Activated CD4-positive, alpha-beta T cell treated with anti-CD3 and anti-CD28 coated beads, Interleukin-2, amount 50 U/mL, for 16 hours (primary cell): ENCODE measurements at regions not wholly inside any gene's neighbourhood (a gene's known extent, or its start where the extent isn't known, plus 50 kb on each side); places are given as distances from the start of the nearest gene placed in this dataset.

Source experiments
- DNase-seq: peaks from one replicate; pipeline ENCODE4 v3.0.0-alpha.2; 2020

GRCh38 chr1:96473791-96474434, 247.7 kb upstream of the PTBP2 start:
- DNase-seq: no peak

DNA sequence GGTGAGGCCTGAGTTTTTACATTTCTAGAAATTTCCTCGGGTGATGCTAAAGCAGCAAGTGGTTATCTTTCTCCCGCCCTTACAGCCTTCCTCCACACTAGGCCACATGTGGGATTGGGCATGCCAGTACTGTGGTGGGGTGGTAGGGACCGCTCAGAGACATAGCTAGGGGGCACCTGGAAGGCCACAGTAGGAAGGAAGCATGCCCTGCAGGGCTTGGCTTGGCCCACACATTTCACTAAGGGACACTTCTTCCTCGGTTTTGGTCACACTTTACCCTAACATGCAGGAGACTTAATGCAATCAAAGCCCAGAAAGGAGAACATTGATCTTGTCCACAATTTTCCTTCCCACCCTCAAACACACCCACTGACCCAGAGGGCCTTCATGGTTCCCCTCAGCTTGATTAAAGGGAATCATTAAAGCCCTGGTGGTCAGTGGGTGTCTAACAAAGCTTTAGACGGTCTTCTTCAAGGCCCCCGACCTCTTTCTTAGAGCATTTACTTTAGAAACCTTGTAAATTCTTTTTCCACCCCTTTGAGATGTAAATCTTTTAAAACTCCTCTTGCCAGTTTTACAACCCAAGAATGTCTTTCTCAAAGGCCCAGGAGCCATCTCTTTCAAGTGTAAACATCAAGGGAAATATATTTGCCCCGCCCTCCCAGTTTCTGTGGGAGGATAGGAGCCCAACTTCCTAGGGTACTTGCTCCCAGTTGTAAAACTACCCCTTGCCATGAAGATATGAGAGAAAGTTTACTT, 246.4 kb upstream of the PTBP2 start:
- no peak for DNase-seq

- no peak for DNase-seq
These were observed 245.7 kb upstream of the PTBP2 start for GRCh38 chr1:96475903-96476302.

DNA sequence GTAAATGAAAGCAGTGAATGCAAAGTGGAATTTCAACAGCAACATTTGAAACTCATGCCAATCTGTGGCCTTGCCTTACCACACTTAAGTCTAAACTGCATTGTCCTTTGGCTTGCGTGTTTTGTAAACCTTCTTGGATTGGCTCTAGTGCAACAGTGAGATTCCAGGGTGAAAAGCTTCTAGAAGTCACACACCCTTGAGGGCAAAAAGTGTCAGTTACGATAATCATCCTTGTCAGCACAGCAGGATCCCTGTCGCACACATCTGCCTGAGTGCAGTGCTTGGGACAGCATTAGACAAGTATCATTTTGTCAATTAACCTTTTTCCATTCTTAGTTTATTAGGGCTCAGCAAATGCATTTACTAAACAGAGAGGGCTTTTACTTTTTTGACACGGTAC, 243.4 kb upstream of the PTBP2 start:
- no peak for DNase-seq

- DNase-seq: no peak
These were observed 240.2 kb upstream of the PTBP2 start for GRCh38 chr1:96481409-96481808.

DNA sequence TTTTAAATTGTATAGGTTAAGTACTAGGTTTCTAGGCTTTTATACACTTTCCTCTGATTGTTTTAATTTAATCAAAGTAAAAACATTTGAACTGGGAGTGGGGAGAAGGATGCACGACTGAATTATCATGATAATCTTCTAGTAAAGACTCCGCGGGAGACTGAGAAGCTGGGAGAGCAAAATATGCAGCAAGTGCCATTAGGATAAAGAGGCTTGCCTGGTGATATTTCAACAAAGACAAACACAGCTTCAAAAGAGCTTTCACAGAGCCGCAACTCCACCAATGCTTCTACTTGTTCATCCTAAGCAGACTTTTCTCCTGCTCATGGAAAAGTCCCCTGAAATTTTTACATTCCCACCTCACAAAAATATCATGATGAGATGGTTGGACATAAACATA, 239.0 kb upstream of the PTBP2 start:
- no peak for DNase-seq

- DNase-seq: no peak
These were observed 234.2 kb upstream of the PTBP2 start for GRCh38 chr1:96487394-96487793.

GRCh38 chr1:96487971-96488370, 233.6 kb upstream of the PTBP2 start:
- no peak for DNase-seq

- no peak for DNase-seq
These were observed 232.8 kb upstream of the PTBP2 start for GRCh38 chr1:96488777-96489176.

GRCh38 chr1:96492236-96492635, 229.3 kb upstream of the PTBP2 start:
- no peak for DNase-seq

- no peak for DNase-seq
These were observed 222.7 kb upstream of the PTBP2 start for GRCh38 chr1:96498744-96499340.

- DNase-seq: no peak
These were observed 213.4 kb upstream of the PTBP2 start for GRCh38 chr1:96508233-96508632.

DNA sequence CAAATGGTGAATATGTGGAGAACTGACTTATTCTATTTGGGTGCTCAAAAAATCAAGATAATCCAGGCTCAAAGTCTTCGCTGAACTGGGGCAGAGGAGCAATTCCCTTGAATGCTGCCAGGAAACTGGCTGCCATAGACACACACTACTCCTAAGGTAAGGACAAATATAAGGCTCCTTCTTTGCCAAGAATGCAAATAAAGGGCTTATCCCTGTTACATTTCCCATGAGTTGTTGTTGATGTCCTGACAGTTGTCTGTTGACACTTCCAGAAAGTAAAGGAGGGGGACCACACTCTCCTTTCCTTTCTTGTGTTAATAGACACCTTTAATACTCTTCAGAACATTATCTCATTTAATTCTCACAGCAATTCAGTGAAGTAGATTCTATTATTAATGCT, 212.2 kb upstream of the PTBP2 start:
- no peak for DNase-seq

- DNase-seq: no peak
These were observed 211.6 kb upstream of the PTBP2 start for GRCh38 chr1:96509951-96510350.

GRCh38 chr1:96510391-96510790, 211.2 kb upstream of the PTBP2 start:
- no peak for DNase-seq

GRCh38 chr1:96510911-96511310, 210.7 kb upstream of the PTBP2 start:
- no peak for DNase-seq

DNA sequence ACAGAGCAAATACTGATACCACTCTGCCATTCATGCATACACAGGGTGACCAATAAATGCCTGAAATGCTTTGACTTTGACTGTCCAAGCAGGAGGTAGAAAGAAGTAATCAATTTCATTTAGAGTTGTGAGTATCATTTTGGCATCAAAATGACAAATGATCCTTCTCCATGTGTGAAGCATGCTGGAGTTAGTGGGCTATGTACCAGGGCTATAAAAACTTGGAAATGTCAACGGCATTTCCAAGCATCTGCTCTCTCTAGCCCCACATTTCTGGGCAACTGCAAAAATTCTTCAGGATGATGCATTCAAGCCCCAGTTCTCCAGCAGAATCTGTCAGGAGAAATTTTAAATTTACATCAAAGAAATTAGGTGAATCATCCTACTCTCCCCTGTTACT, 208.4 kb upstream of the PTBP2 start:
- no peak for DNase-seq

- no peak for DNase-seq
These were observed 206.2 kb upstream of the PTBP2 start for GRCh38 chr1:96515430-96515829.

DNA sequence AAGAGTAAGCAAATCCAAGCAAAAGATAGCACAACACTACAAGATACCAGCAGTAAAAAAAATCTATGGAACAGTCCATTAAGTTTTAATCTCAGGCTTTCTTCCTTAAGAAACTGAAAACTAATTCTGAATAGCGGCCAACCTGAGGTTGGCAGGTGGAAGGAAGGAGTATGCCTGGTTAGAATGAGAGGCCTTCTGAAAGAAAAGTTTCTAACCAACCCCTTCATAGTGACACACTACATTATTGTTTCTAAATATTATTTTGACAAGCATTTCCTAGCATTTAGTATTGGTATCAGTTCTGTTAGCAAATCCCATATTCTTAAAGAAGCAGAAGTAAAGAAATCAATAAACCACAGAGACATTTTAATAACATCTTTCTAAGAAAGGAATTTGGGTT, 205.7 kb upstream of the PTBP2 start:
- DNase-seq: no peak

GRCh38 chr1:96519851-96520578, 201.6 kb upstream of the PTBP2 start:
- no peak for DNase-seq

DNA sequence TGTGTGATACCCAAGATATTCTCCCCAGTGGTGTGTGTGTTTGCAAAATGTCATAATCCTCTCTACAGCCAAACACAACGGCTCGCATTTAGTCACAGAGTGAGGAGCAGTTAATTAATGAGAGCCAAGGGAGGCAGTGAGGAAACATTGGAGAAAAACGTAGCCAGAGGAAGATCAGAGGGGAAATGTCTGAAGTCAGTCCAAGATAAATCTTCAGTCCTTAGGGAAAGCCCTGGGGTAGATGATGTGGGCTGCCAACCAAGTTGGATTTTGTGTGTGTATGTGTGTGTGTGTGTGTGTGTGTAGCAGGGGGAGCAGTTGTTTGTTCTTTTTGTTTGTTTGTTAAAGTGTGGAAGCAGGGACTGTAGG, 201.0 kb upstream of the PTBP2 start:
- no peak for DNase-seq

- no peak for DNase-seq
These were observed 200.6 kb upstream of the PTBP2 start for GRCh38 chr1:96521010-96521409.

GRCh38 chr1:96521994-96522760, 199.4 kb upstream of the PTBP2 start:
- no peak for DNase-seq
